KMS-11 (cell line): ENCODE measurements at regions not wholly inside any gene's neighbourhood (a gene's known extent, or its start where the extent isn't known, plus 50 kb on each side); places are given as distances from the start of the nearest gene placed in this dataset.
"Not testable (repeated sequence)": the region's sequence is repeated elsewhere in the genome, so short reads cannot be mapped to it uniquely, and the experiment has no call there.

Source experiments
- H2AFZ ChIP-seq: fragments of 200-600 bp; sonication (generic); 2 replicates; pipeline ENCODE4 v1.6.1; 2016; ENCODE audit warnings: antibody characterized with exemption, mixed run types, low read depth
- H3K27ac ChIP-seq: fragments of 200-600 bp; sonication (generic); 2 replicates; pipeline ENCODE4 v1.6.1; 2016; ENCODE audit warnings: mild to moderate bottlenecking, mixed run types
- H3K27me3 ChIP-seq: fragments of 200-600 bp; sonication (generic); 2 replicates; pipeline ENCODE4 v1.6.1; 2017; ENCODE audit warnings: mild to moderate bottlenecking, low read depth, mixed run types, moderate library complexity; ENCODE audit not compliant: insufficient read depth
- H3K36me3 ChIP-seq: fragments of 200-600 bp; sonication (generic); 2 replicates; pipeline ENCODE4 v1.6.1; 2017; ENCODE audit warnings: mild to moderate bottlenecking, mixed run types; ENCODE audit not compliant: insufficient read depth
- H3K4me1 ChIP-seq: fragments of 200-600 bp; sonication (generic); 2 replicates; pipeline ENCODE4 v1.6.1; 2016; ENCODE audit warnings: mild to moderate bottlenecking, low read depth, mixed run types; ENCODE audit not compliant: poor library complexity, severe bottlenecking
- H3K4me2 ChIP-seq: fragments of 200-600 bp; sonication (generic); 2 replicates; pipeline ENCODE4 v1.7.0; 2016; ENCODE audit warnings: mild to moderate bottlenecking, mixed run types
- H3K4me3 ChIP-seq: fragments of 200-600 bp; sonication (generic); IDR thresholded peaks from 2 replicates; pipeline ENCODE4 v1.6.1; 2017; ENCODE audit warnings: low read depth, low read length, mixed read lengths; ENCODE audit not compliant: insufficient read depth
- H3K79me2 ChIP-seq: fragments of 200-600 bp; sonication (generic); 2 replicates; pipeline ENCODE4 v1.6.1; 2016; ENCODE audit warnings: low read depth, mixed run types; ENCODE audit not compliant: insufficient read depth
- H3K9ac ChIP-seq: fragments of 200-600 bp; sonication (generic); 2 replicates; pipeline ENCODE4 v1.6.1; 2016; ENCODE audit warnings: mild to moderate bottlenecking, mixed run types
- H4K20me1 ChIP-seq: fragments of 200-600 bp; sonication (generic); 2 replicates; pipeline ENCODE4 v1.6.1; 2016; ENCODE audit warnings: mild to moderate bottlenecking, mixed run types; ENCODE audit not compliant: insufficient read depth
- CTCF ChIP-seq: fragments of 200-600 bp; sonication (generic); conservative IDR thresholded peaks from 2 replicates; pipeline ENCODE4 v1.6.1; 2017; ENCODE audit warnings: low read depth, mild to moderate bottlenecking, antibody characterized with exemption, low read length, moderate library complexity, mixed read lengths

- no peak for TF ChIP-seq CTCF
- H4K20me1 ChIP-seq: no peaks in the 10 kb centered on the region
- no peak overlapping the region for H3K4me3 ChIP-seq
- no peaks in the 10 kb centered on the region for H3K36me3 ChIP-seq
- no peak overlapping the region for H2AFZ ChIP-seq
- no peaks in the 10 kb centered on the region for H3K79me2 ChIP-seq
- H3K4me2 ChIP-seq: no peak overlapping the region
- no peaks in the 10 kb centered on the region for H3K4me1 ChIP-seq
- H3K27me3 ChIP-seq: no peaks in the 10 kb centered on the region
- H3K27ac ChIP-seq: no peak overlapping the region
- no peak overlapping the region for H3K9ac ChIP-seq
Observed at GRCh38 chr2:239644011-239644410, 243.2 kb upstream of the HDAC4 start.

- no peaks in the 10 kb centered on the region for H3K27me3 ChIP-seq
- TF ChIP-seq CTCF: no peak
- H3K36me3 ChIP-seq: no peaks in the 10 kb centered on the region
- no peak overlapping the region for H3K4me2 ChIP-seq
- H3K27ac ChIP-seq: no peak overlapping the region
- no peak overlapping the region for H3K9ac ChIP-seq
- H4K20me1 ChIP-seq: no peaks in the 10 kb centered on the region
- no peak overlapping the region for H2AFZ ChIP-seq
- H3K4me3 ChIP-seq: no peak overlapping the region
- no peaks in the 10 kb centered on the region for H3K79me2 ChIP-seq
- H3K4me1 ChIP-seq: no peaks in the 10 kb centered on the region
Observed at GRCh38 chr2:239642406-239643004, 241.7 kb upstream of the HDAC4 start.

- not testable (repeated sequence) for H3K27me3 ChIP-seq, H4K20me1 ChIP-seq, H3K36me3 ChIP-seq, H3K4me1 ChIP-seq, H2AFZ ChIP-seq, H3K4me2 ChIP-seq, H3K4me3 ChIP-seq, H3K27ac ChIP-seq, H3K79me2 ChIP-seq, H3K9ac ChIP-seq
Observed at GRCh38 chr2:239641904-239642303, 241.1 kb upstream of the HDAC4 start.

GRCh38 chr2:239640676-239641578 lies 240.1 kb upstream of the HDAC4 start:
- Histone ChIP-seq H3K79me2 (no peaks in the 10 kb centered on the region), H3K27me3 (0 out of 2 replicates have a peak, but pooled peaks cover 4% of the 10 kb centered on the region), H2AFZ (no peak overlapping the region), H3K27ac (no peak overlapping the region), H4K20me1 (no peaks in the 10 kb centered on the region), H3K36me3 (no peaks in the 10 kb centered on the region), H3K4me2 (no peak overlapping the region), H3K9ac (no peak overlapping the region), H3K4me1 (no peaks in the 10 kb centered on the region), H3K4me3 (no peak overlapping the region)
- no peak for TF ChIP-seq CTCF

GRCh38 chr2:239640210-239640609 lies 239.4 kb upstream of the HDAC4 start:
- no peak overlapping the region for H3K4me3 ChIP-seq
- 0 out of 2 replicates have a peak, but pooled peaks cover 4% of the 10 kb centered on the region for H3K27me3 ChIP-seq
- H3K36me3 ChIP-seq: no peaks in the 10 kb centered on the region
- no peak overlapping the region for H3K4me2 ChIP-seq
- TF ChIP-seq CTCF: no peak
- H2AFZ ChIP-seq: no peak overlapping the region
- no peaks in the 10 kb centered on the region for H4K20me1 ChIP-seq
- no peak overlapping the region for H3K27ac ChIP-seq
- H3K4me1 ChIP-seq: no peaks in the 10 kb centered on the region
- no peaks in the 10 kb centered on the region for H3K79me2 ChIP-seq
- no peak overlapping the region for H3K9ac ChIP-seq
